Skeletal muscle satellite cell (primary cell): ENCODE measurements at regions not wholly inside any gene's neighbourhood (a gene's known extent, or its start where the extent isn't known, plus 50 kb on each side); places are given as distances from the start of the nearest gene placed in this dataset.
"Not testable (repeated sequence)": the region's sequence is repeated elsewhere in the genome, so short reads cannot be mapped to it uniquely, and the experiment has no call there.

Source experiments
- H3K27me3 ChIP-seq: 2 replicates; pipeline ENCODE4 v1.7.0; 2013; ENCODE audit warnings: low read length; ENCODE audit not compliant: control insufficient read depth, insufficient read depth
- H3K36me3 ChIP-seq: 2 replicates; pipeline ENCODE4 v1.7.0; 2013; ENCODE audit warnings: mild to moderate bottlenecking, control low read depth, low read length; ENCODE audit not compliant: insufficient read depth
- H3K4me1 ChIP-seq: 2 replicates; pipeline ENCODE4 v1.7.0; 2013; ENCODE audit warnings: low read length; ENCODE audit not compliant: control insufficient read depth, insufficient read depth
- H3K4me2 ChIP-seq: 2 replicates; pipeline ENCODE4 v1.7.0; 2013; ENCODE audit warnings: mild to moderate bottlenecking, low read length
- H3K4me3 ChIP-seq: 2 replicates; pipeline ENCODE4 v1.7.0; 2013; ENCODE audit warnings: low read length
- H3K9ac ChIP-seq: 2 replicates; pipeline ENCODE4 v1.7.0; 2013; ENCODE audit warnings: mild to moderate bottlenecking, low read depth, low read length, moderate library complexity
- H3K9me3 ChIP-seq: replicated peaks from 2 replicates; pipeline ENCODE4 v1.7.0; 2013; ENCODE audit warnings: mild to moderate bottlenecking, control low read depth, low read length

- Histone ChIP-seq H3K4me1 (peaks cover 50% of the 10 kb centered on the region), H3K9ac (peak overlapping the region; percentile 70)
Measured at GRCh38 chr20:53656293-53657202, 62.9 kb upstream of the ZNF217 start.

GRCh38 chr20:53655625-53656292 is 62.1 kb upstream of the ZNF217 start:
- peak overlapping the region; percentile 33 for H3K9ac ChIP-seq
- no peaks in the 10 kb centered on the region for H3K27me3 ChIP-seq
- H3K4me1 ChIP-seq: peaks cover 46% of the 10 kb centered on the region
- H3K4me3 ChIP-seq: no peak overlapping the region
- H3K4me2 ChIP-seq: peak overlapping the region; percentile 57
- H3K36me3 ChIP-seq: no peaks in the 10 kb centered on the region
- H3K9me3 ChIP-seq: no peaks in the 10 kb centered on the region

More at GRCh38 chr20:53656293-53657202, 62.9 kb upstream of the ZNF217 start:
- peak overlapping the region; percentile 14 for H3K4me3 ChIP-seq
- H3K27me3 ChIP-seq: no peaks in the 10 kb centered on the region
- H3K4me2 ChIP-seq: peak overlapping the region; percentile 57
- no peaks in the 10 kb centered on the region for H3K36me3 ChIP-seq
- no peaks in the 10 kb centered on the region for H3K9me3 ChIP-seq

- Histone ChIP-seq H3K9me3 (no peaks in the 10 kb centered on the region), H3K4me3 (no peak overlapping the region), H3K27me3 (no peaks in the 10 kb centered on the region), H3K36me3 (no peaks in the 10 kb centered on the region), H3K4me2 (peak overlapping the region; percentile 51), H3K9ac (peak overlapping the region; percentile 33), H3K4me1 (peaks cover 39% of the 10 kb centered on the region)
Measured at GRCh38 chr20:53654932-53655624, 61.4 kb upstream of the ZNF217 start.

GRCh38 chr20:53654521-53654920 is 60.9 kb upstream of the ZNF217 start:
- H3K4me1 ChIP-seq: peaks cover 38% of the 10 kb centered on the region
- not testable (repeated sequence) for H3K27me3 ChIP-seq, H3K9me3 ChIP-seq, H3K9ac ChIP-seq, H3K4me2 ChIP-seq, H3K4me3 ChIP-seq, H3K36me3 ChIP-seq

- Histone ChIP-seq H3K4me1 (peaks cover 38% of the 10 kb centered on the region), H3K9me3 (no peaks in the 10 kb centered on the region), H3K9ac (no peak overlapping the region), H3K36me3 (no peaks in the 10 kb centered on the region), H3K27me3 (no peaks in the 10 kb centered on the region), H3K4me3 (no peak overlapping the region), H3K4me2 (no peak overlapping the region)
Measured at GRCh38 chr20:53652859-53653517, 59.3 kb upstream of the ZNF217 start.

GRCh38 chr20:53652090-53652858 is 58.6 kb upstream of the ZNF217 start:
- Histone ChIP-seq H3K4me1 (peaks cover 32% of the 10 kb centered on the region), H3K9me3 (no peaks in the 10 kb centered on the region), H3K27me3 (no peaks in the 10 kb centered on the region), H3K9ac (peak overlapping the region; percentile 11), H3K36me3 (no peaks in the 10 kb centered on the region), H3K4me2 (peak overlapping the region; percentile 25), H3K4me3 (no peak overlapping the region)

GRCh38 chr20:53649493-53649892 is 55.9 kb upstream of the ZNF217 start:
- H3K9me3 ChIP-seq, H3K4me3 ChIP-seq, H3K4me2 ChIP-seq, H3K36me3 ChIP-seq, H3K9ac ChIP-seq, H3K4me1 ChIP-seq, H3K27me3 ChIP-seq: not testable (repeated sequence)

GRCh38 chr20:53647286-53647821 is 53.7 kb upstream of the ZNF217 start:
- H3K36me3 ChIP-seq: no peaks in the 10 kb centered on the region
- peaks cover 20% of the 10 kb centered on the region for H3K4me1 ChIP-seq
- no peak overlapping the region for H3K9ac ChIP-seq
- no peaks in the 10 kb centered on the region for H3K27me3 ChIP-seq
- no peak overlapping the region for H3K4me3 ChIP-seq
- H3K4me2 ChIP-seq: no peak overlapping the region
- H3K9me3 ChIP-seq: no peaks in the 10 kb centered on the region

GRCh38 chr20:53646550-53646949 is 52.9 kb upstream of the ZNF217 start:
- Histone ChIP-seq H3K4me3 (no peak overlapping the region), H3K27me3 (no peaks in the 10 kb centered on the region), H3K4me1 (peaks cover 20% of the 10 kb centered on the region), H3K9ac (no peak overlapping the region), H3K9me3 (no peaks in the 10 kb centered on the region), H3K36me3 (no peaks in the 10 kb centered on the region), H3K4me2 (no peak overlapping the region)

- no peaks in the 10 kb centered on the region for H3K9me3 ChIP-seq
- no peak overlapping the region for H3K4me3 ChIP-seq
- no peak overlapping the region for H3K4me2 ChIP-seq
- H3K9ac ChIP-seq: no peak overlapping the region
- no peaks in the 10 kb centered on the region for H3K27me3 ChIP-seq
- peaks cover 20% of the 10 kb centered on the region for H3K4me1 ChIP-seq
- no peaks in the 10 kb centered on the region for H3K36me3 ChIP-seq
Measured at GRCh38 chr20:53645582-53645897, 51.9 kb upstream of the ZNF217 start.
